ENCODE measurements at regions not wholly inside any gene's neighbourhood (a gene's known extent, or its start where the extent isn't known, plus 50 kb on each side); places are given as distances from the start of the nearest gene placed in this dataset.

GRCh38 chr18:39779926-39780325, 2175.1 kb upstream of the PIK3C3 start:
- H3K36me3 ChIP-seq = no peaks in the 10 kb centered on the region
- H2AFZ ChIP-seq (replicated peaks) = no peak overlapping the region
- H3K4me1 Mint-ChIP-seq = peaks cover 43% of the 10 kb centered on the region
- no peak overlapping the region for H3K27ac Mint-ChIP-seq
- H3K4me3 Mint-ChIP-seq = no peak overlapping the region
- peaks cover 15% of the 10 kb centered on the region for H3F3A ChIP-seq (ENCODE audit: low read depth)
- no peaks in the 10 kb centered on the region for H3K27me3 Mint-ChIP-seq (ENCODE audit: insufficient read depth, low read depth)
- H3K27ac ChIP-seq = no peak overlapping the region
- H3K79me2 ChIP-seq (ENCODE audit: low read depth) = peaks cover 4% of the 10 kb centered on the region
- no peak for DNase-seq (ENCODE audit: low spot score)
- peaks cover 16% of the 10 kb centered on the region for H3K36me3 Mint-ChIP-seq
- H3K4me1 ChIP-seq = peaks cover 29% of the 10 kb centered on the region
- H3K9me3 ChIP-seq (ENCODE audit: low read depth) = no peaks in the 10 kb centered on the region
- H3K9me3 Mint-ChIP-seq = peaks cover 19% of the 10 kb centered on the region
- H3K9ac ChIP-seq = no peak overlapping the region
- H3K4me2 ChIP-seq = no peak overlapping the region
- no peaks in the 10 kb centered on the region for H4K20me1 ChIP-seq (ENCODE audit: low read depth)
- no peak overlapping the region for H3K4me3 ChIP-seq
- TF ChIP-seq CTCF (IDR thresholded peaks at IDR 0.05) = no peak
- TF ChIP-seq EZH2 (IDR thresholded peaks at IDR 0.05) = no peak
- no peak for TF ChIP-seq EZH2phosphoT487 (IDR thresholded peaks at IDR 0.05)
- no peaks in the 10 kb centered on the region for H3K27me3 ChIP-seq

GRCh38 chr18:39776766-39777165, 2178.3 kb upstream of the PIK3C3 start:
- no peaks in the 10 kb centered on the region for H3K9me3 ChIP-seq (ENCODE audit: low read depth)
- no peaks in the 10 kb centered on the region for H4K20me1 ChIP-seq (ENCODE audit: low read depth)
- no peaks in the 10 kb centered on the region for H3K27me3 ChIP-seq
- no peak overlapping the region for H3K27ac Mint-ChIP-seq
- no peak overlapping the region for H3K9ac ChIP-seq
- H3K27me3 Mint-ChIP-seq (ENCODE audit: insufficient read depth, low read depth) = peaks cover 2% of the 10 kb centered on the region
- no peak overlapping the region for H2AFZ ChIP-seq (replicated peaks)
- no peaks in the 10 kb centered on the region for H3F3A ChIP-seq (ENCODE audit: low read depth)
- no peaks in the 10 kb centered on the region for H3K36me3 ChIP-seq
- H3K4me1 ChIP-seq = peaks cover 14% of the 10 kb centered on the region
- H3K4me2 ChIP-seq = no peak overlapping the region
- no peak for DNase-seq (ENCODE audit: low spot score)
- H3K27ac ChIP-seq = no peak overlapping the region
- peaks cover 29% of the 10 kb centered on the region for H3K36me3 Mint-ChIP-seq
- H3K4me1 Mint-ChIP-seq = peaks cover 29% of the 10 kb centered on the region
- peaks cover 4% of the 10 kb centered on the region for H3K79me2 ChIP-seq (ENCODE audit: low read depth)
- no peak overlapping the region for H3K4me3 ChIP-seq
- peaks cover 25% of the 10 kb centered on the region for H3K9me3 Mint-ChIP-seq
- no peak overlapping the region for H3K4me3 Mint-ChIP-seq
- TF ChIP-seq EZH2 (IDR thresholded peaks at IDR 0.05) (no peak), EZH2phosphoT487 (IDR thresholded peaks at IDR 0.05) (no peak), CTCF (IDR thresholded peaks at IDR 0.05) (no peak)

GRCh38 chr18:39774957-39775598, 2180.0 kb upstream of the PIK3C3 start:
- no peak overlapping the region for H3K27ac Mint-ChIP-seq
- Histone ChIP-seq H3K9me3 (ENCODE audit: low read depth) (no peaks in the 10 kb centered on the region), H3K4me3 (no peak overlapping the region), H3K27ac (no peak overlapping the region), H4K20me1 (ENCODE audit: low read depth) (no peaks in the 10 kb centered on the region), H3K27me3 (no peaks in the 10 kb centered on the region), H3K4me1 (peaks cover 9% of the 10 kb centered on the region), H2AFZ (replicated peaks) (no peak overlapping the region), H3K9ac (no peak overlapping the region), H3K4me2 (no peak overlapping the region), H3K79me2 (ENCODE audit: low read depth) (peaks cover 4% of the 10 kb centered on the region), H3K36me3 (no peaks in the 10 kb centered on the region), H3F3A (ENCODE audit: low read depth) (no peaks in the 10 kb centered on the region)
- no peak for DNase-seq (ENCODE audit: low spot score)
- no peak overlapping the region for H3K4me3 Mint-ChIP-seq
- peaks cover 27% of the 10 kb centered on the region for H3K9me3 Mint-ChIP-seq
- no peak for TF ChIP-seq EZH2 (IDR thresholded peaks at IDR 0.05)
- no peak for TF ChIP-seq CTCF (IDR thresholded peaks at IDR 0.05)
- no peak for TF ChIP-seq EZH2phosphoT487 (IDR thresholded peaks at IDR 0.05)
- H3K27me3 Mint-ChIP-seq (ENCODE audit: insufficient read depth, low read depth) = peaks cover 2% of the 10 kb centered on the region
- H3K36me3 Mint-ChIP-seq = peaks cover 32% of the 10 kb centered on the region
- peaks cover 20% of the 10 kb centered on the region for H3K4me1 Mint-ChIP-seq
